Astrocyte of the spinal cord (primary cell): ENCODE measurements at regions not wholly inside any gene's neighbourhood (a gene's known extent, or its start where the extent isn't known, plus 50 kb on each side); places are given as distances from the start of the nearest gene placed in this dataset.

Experiments
- DNase-seq: peaks from one replicate; pipeline ENCODE4 v3.0.0; 2011; ENCODE audit warnings: low read depth, low spot score
- H3K4me3 ChIP-seq: 2 replicates; pipeline ENCODE4 v1.5.1; 2011; ENCODE audit warnings: low read depth, mild to moderate bottlenecking, low read length, moderate library complexity
- CTCF ChIP-seq: IDR thresholded peaks from 2 replicates; pipeline ENCODE4 v1.5.1; 2012; ENCODE audit warnings: low read depth, mild to moderate bottlenecking, low read length, inconsistent platforms
- in situ Hi-C: cut with HindIII; loops from 2 replicates; pipeline ENCODE4 v1.10.0; 2017; ENCODE audit warnings: low sequenced_read_pairs

GRCh38 chr9:86778761-86779160, 168.5 kb downstream of the GAS1 start:
- in situ Hi-C loops = no loop called here
- no peak overlapping the region for H3K4me3 ChIP-seq
- no peak for TF ChIP-seq CTCF
- no peak for DNase-seq

GRCh38 chr9:86775718-86776117, 171.6 kb downstream of the GAS1 start:
- no peak overlapping the region for H3K4me3 ChIP-seq
- DNase-seq = no peak
- in situ Hi-C loops = no loop called here
- no peak for TF ChIP-seq CTCF

GRCh38 chr9:86774116-86774515, 173.2 kb downstream of the GAS1 start:
- in situ Hi-C loops = no loop called here
- no peak for TF ChIP-seq CTCF
- H3K4me3 ChIP-seq = no peak overlapping the region
- no peak for DNase-seq

GRCh38 chr9:86773422-86773945, 173.8 kb downstream of the GAS1 start:
- no peak for TF ChIP-seq CTCF
- in situ Hi-C loops = no loop called here
- no peak for DNase-seq
- no peak overlapping the region for H3K4me3 ChIP-seq

GRCh38 chr9:86772635-86772993, 174.7 kb downstream of the GAS1 start:
- TF ChIP-seq CTCF = no peak
- H3K4me3 ChIP-seq = no peak overlapping the region
- in situ Hi-C loops = no loop called here
- DNase-seq = no peak

- in situ Hi-C loops = no loop called here
- no peak for TF ChIP-seq CTCF
- no peak for DNase-seq
- no peak overlapping the region for H3K4me3 ChIP-seq
Measured at GRCh38 chr9:86771941-86772634, 175.2 kb downstream of the GAS1 start.
